Activated CD4-positive, alpha-beta memory T cell treated with anti-CD3 and anti-CD28 coated beads, Interleukin-2, amount 10 ng/mL, durations not matched to agents 7 days and 5 days (primary cell): ENCODE measurements at regions not wholly inside any gene's neighbourhood (a gene's known extent, or its start where the extent isn't known, plus 50 kb on each side); places are given as distances from the start of the nearest gene placed in this dataset.
"Not testable (repeated sequence)": the region's sequence is repeated elsewhere in the genome, so short reads cannot be mapped to it uniquely, and the experiment has no call there.

ENCODE experiments used
- CTCF ChIA-PET: fragments of 350-600 bp; sonication (Branson Sonifier 250); formaldehyde crosslinking; loops from one replicate; lab custom pipeline; 2021; ENCODE audit warnings: antibody characterized with exemption, inconsistent platforms; lab: Charles Lee
- POLR2A ChIA-PET: fragments of 350-600 bp; sonication (Branson Sonifier 250); formaldehyde crosslinking; loops from one replicate; lab custom pipeline; 2021; ENCODE audit warnings: antibody characterized with exemption; lab: Charles Lee
- DNase-seq: peaks from one replicate; pipeline ENCODE4 v3.0.0-alpha.2; 2020
- H3K27ac Mint-ChIP-seq: one replicate; pipeline ENCODE4 v1.8.0; 2021; ENCODE audit warnings: mild to moderate bottlenecking, mixed read lengths
- H3K27me3 Mint-ChIP-seq: one replicate; pipeline ENCODE4 v1.8.0; 2021; ENCODE audit warnings: mixed read lengths
- H3K36me3 Mint-ChIP-seq: one replicate; pipeline ENCODE4 v1.8.0; 2021; ENCODE audit warnings: low read depth, mixed read lengths
- H3K4me1 Mint-ChIP-seq: one replicate; pipeline ENCODE4 v1.8.0; 2021; ENCODE audit warnings: mixed read lengths
- H3K4me3 Mint-ChIP-seq: one replicate; pipeline ENCODE4 v1.8.0; 2021; ENCODE audit warnings: mild to moderate bottlenecking, mixed read lengths
- H3K9me3 Mint-ChIP-seq: one replicate; pipeline ENCODE4 v1.8.0; 2021; ENCODE audit warnings: mixed read lengths

DNA sequence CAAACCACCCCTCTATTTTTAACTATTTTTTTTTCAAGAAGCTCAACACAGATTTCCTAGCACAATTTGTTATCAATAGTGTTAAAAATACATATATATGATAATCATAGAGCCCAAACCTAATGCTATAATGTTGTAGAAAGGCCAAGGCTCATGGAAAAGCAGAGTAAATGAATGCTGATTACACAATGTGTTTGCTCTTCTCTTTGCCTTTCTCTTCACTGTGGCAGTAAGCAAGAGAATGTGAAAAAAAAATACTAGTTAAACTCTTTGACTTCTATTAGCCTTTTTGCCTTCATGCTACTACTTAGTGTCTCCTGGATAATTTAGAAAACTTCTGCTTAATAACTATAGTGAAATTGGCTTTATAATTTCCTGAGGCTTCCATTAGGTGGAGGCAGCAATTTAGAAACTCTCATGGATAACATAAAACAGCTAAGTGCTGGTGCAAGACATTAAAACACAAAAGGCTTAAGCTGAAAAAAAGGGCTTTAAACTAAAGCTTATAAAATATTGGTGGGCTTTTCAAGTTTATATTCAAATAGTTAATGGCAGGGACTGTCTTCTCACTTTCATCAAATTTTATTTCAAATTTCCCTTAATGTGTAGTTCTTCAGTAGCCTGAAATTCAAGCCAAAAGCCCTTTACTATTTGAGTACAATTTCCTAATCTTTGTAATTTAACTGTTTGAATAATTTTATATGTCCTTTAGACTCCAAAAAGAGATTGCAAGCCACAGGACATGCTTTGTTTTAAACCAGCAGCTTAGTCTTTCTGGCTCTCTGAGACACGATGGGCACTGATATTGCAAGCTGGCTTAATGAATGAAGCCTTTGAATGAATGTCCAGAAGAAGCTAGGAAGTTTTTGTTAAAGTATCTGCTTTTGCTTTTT is 2031.8 kb upstream of the CDH6 start:
- Mint-ChIP-seq H3K36me3 (no peaks in the 10 kb centered on the region), H3K9me3 (peaks cover 8% of the 10 kb centered on the region), H3K27me3 (no peaks in the 10 kb centered on the region), H3K4me3 (no peak overlapping the region), H3K27ac (no peak overlapping the region), H3K4me1 (no peaks in the 10 kb centered on the region)
- ChIA-PET POLR2A (no interaction called here), CTCF (no interaction called here)
- no peak for DNase-seq

DNA sequence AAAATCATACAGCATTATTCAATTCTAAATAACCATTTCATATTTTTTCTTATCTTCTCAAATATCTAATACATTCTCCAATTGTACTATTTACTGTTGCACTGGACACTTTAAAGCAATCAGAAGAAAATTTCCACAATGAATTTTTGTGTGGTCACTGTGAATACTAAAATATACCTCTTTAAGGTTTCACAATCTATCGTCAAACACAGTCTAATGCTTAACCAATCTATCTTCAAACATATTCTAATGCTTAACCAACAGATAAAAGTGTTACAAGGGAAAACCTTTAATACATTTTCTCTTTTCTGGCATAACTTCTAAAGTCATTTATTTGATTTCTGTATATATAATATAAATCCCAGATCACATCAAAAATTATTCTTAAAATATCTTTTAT is 2035.5 kb upstream of the CDH6 start:
- H3K27ac Mint-ChIP-seq: no peak overlapping the region
- no peaks in the 10 kb centered on the region for H3K4me1 Mint-ChIP-seq
- ChIA-PET POLR2A (no interaction called here), CTCF (no interaction called here)
- peaks cover 5% of the 10 kb centered on the region for H3K9me3 Mint-ChIP-seq
- H3K27me3 Mint-ChIP-seq: no peaks in the 10 kb centered on the region
- DNase-seq: no peak
- no peaks in the 10 kb centered on the region for H3K36me3 Mint-ChIP-seq
- H3K4me3 Mint-ChIP-seq: no peak overlapping the region

DNA sequence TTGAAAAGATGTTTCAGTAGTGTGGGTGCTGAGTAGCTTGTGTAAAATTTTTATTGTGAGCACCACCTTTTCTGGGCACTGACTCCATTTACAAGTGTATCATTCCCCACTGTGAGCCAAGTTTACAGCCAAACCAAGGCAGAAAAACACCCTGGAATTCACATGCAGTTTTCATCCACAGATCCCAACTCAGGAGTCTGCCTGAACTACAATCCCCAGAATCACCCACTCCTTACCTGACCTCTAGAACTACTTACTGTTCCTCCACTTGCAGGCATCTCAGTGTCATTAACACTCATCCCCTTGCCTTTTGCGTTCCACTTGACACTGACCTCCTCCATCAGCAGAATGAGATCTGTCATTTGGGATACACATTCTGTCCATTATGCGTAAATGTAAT is 2042.6 kb upstream of the CDH6 start:
- H3K9me3 Mint-ChIP-seq: peaks cover 5% of the 10 kb centered on the region
- ChIA-PET POLR2A (no interaction called here), CTCF (no interaction called here)
- DNase-seq: no peak
- H3K27me3 Mint-ChIP-seq: no peaks in the 10 kb centered on the region
- no peaks in the 10 kb centered on the region for H3K4me1 Mint-ChIP-seq
- no peak overlapping the region for H3K27ac Mint-ChIP-seq
- H3K4me3 Mint-ChIP-seq: no peak overlapping the region
- H3K36me3 Mint-ChIP-seq: no peaks in the 10 kb centered on the region

DNA sequence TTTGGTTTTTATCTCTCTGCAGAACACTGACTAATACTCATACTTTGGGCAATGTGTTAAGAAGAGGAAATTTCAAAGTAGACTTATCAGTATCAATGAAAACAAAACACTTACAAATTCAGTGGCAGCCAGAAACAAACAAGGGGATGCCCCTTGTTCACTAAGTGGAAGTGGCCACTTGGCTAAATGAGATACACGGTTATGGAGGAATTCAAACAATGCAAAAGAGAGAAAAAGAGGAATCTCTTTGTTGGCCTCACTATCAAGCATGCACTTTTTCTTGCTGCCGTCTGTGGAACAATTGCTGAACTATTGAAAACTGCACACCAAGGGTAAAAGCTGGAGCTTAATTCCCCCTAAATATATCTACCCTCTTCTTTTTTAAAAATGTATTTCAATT is 2044.9 kb upstream of the CDH6 start:
- H3K36me3 Mint-ChIP-seq: no peaks in the 10 kb centered on the region

DNA sequence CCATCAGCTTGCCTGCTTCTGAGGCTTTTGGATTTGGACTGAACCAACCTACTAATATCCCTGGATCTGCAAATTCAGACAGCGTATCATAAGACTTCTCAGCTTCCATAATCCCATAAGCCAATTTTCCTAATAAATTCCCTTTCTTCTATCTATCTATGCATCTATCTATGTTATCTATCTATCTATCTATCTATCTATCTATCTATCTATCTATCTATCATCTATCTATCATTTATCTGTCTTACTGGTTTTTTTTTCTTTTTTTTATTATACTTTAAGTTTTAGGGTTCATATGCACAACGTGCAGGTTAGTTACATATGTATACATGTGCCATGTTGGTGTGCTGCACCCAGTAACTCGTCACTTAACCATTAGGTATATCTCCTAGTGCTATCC is 2045.4 kb upstream of the CDH6 start:
- ChIA-PET POLR2A (no interaction called here), CTCF (no interaction called here)
- no peaks in the 10 kb centered on the region for H3K36me3 Mint-ChIP-seq
- no peaks in the 10 kb centered on the region for H3K27me3 Mint-ChIP-seq
- no peak for DNase-seq
- H3K4me1 Mint-ChIP-seq: no peaks in the 10 kb centered on the region
- no peak overlapping the region for H3K4me3 Mint-ChIP-seq
- H3K9me3 Mint-ChIP-seq: peaks cover 5% of the 10 kb centered on the region
- H3K27ac Mint-ChIP-seq: no peak overlapping the region

More for the DNA sequence above, 2044.9 kb upstream of the CDH6 start:
- no peak overlapping the region for H3K4me3 Mint-ChIP-seq
- ChIA-PET POLR2A (no interaction called here), CTCF (no interaction called here)
- H3K4me1 Mint-ChIP-seq: no peaks in the 10 kb centered on the region
- DNase-seq: no peak
- no peak overlapping the region for H3K27ac Mint-ChIP-seq
- peaks cover 5% of the 10 kb centered on the region for H3K9me3 Mint-ChIP-seq
- H3K27me3 Mint-ChIP-seq: no peaks in the 10 kb centered on the region

DNA sequence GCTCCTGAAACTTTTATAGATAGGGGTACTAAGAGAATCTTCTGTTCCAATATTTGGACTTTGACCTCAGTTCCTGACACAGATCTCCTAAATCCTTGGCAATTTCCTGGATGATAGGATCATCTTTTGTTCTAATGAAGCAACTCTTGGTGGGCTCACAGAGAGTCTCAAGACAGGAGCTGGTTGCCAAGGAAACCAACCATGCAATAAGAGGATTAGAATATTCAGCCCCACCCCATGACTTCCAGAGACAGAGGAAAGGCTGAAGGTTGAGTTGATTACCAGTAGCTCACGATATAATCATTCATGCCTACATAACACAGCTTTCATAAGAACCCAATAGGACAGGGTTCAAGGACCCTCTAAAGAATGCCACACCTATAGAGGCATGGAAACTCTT is 2050.2 kb upstream of the CDH6 start:
- no peaks in the 10 kb centered on the region for H3K9me3 Mint-ChIP-seq
- no peaks in the 10 kb centered on the region for H3K4me1 Mint-ChIP-seq
- H3K4me3 Mint-ChIP-seq: no peak overlapping the region
- ChIA-PET POLR2A (no interaction called here), CTCF (no interaction called here)
- DNase-seq: no peak
- H3K27ac Mint-ChIP-seq: no peak overlapping the region
- H3K27me3 Mint-ChIP-seq: no peaks in the 10 kb centered on the region
- H3K36me3 Mint-ChIP-seq: no peaks in the 10 kb centered on the region

DNA sequence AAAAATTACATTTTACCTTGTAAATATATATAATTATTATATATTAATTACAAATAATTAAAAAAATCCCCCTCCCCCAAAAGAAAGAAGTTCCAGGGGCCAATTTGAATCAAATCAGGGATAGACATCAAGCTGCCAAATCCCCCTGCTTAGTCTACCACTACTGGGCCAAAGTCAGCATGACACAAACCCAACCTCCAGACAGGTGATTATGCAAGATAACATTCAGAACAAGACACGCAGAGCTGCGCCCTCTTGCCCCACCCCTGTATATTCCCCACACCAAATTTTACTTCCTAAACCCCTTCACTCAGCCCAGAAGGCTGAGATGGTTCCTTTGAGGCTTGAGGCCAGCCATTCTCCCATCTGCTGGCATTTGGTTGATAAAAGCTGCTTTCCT is 2059.1 kb upstream of the CDH6 start:
- no peak overlapping the region for H3K4me3 Mint-ChIP-seq
- no peaks in the 10 kb centered on the region for H3K36me3 Mint-ChIP-seq
- DNase-seq: no peak
- no peaks in the 10 kb centered on the region for H3K4me1 Mint-ChIP-seq
- POLR2A ChIA-PET: no interaction called here
- CTCF ChIA-PET: no interaction called here
- no peaks in the 10 kb centered on the region for H3K27me3 Mint-ChIP-seq
- H3K9me3 Mint-ChIP-seq: peaks cover 21% of the 10 kb centered on the region
- no peak overlapping the region for H3K27ac Mint-ChIP-seq

DNA sequence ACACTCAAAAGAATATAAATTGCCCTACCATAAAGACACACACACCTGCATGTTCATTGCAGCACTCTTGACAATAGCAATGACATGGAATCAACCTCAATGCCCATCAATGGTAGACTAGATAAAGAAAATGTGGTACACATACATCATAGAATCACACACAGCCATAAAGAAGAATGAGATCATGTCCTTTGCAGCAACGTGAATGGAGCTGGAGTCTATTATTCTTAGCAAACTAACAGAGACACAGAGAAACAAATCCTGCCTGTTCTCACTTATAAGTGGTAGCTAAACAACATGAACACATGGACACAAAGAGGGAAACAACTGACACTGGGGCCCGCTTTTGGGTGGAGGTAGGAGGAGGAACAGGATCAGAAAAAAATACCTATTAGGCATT is 2062.2 kb upstream of the CDH6 start:
- no peak overlapping the region for H3K27ac Mint-ChIP-seq
- no peaks in the 10 kb centered on the region for H3K27me3 Mint-ChIP-seq
- H3K4me3 Mint-ChIP-seq: no peak overlapping the region
- H3K9me3 Mint-ChIP-seq: peaks cover 21% of the 10 kb centered on the region
- no peaks in the 10 kb centered on the region for H3K4me1 Mint-ChIP-seq
- ChIA-PET POLR2A (no interaction called here), CTCF (no interaction called here)
- no peak for DNase-seq
- H3K36me3 Mint-ChIP-seq: no peaks in the 10 kb centered on the region

DNA sequence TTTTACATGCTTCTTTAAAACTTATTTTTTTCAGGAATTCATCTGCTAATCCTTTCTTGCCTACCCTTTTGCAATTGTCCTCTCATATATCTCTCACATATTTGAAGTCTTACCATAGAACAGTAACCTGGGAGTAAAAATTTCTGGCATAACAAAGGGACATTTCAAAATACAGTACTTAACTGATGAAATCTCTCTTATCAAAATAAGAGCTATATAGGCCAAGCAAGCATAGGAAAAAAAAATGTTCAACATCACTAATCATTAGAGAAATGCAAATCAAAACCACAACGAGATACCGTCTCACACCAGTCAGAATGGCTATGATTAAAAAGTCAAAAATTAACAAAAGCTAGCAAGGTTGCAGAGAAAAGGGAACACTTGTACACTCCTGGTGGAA is 2062.7 kb upstream of the CDH6 start:
- Mint-ChIP-seq H3K4me1 (no peaks in the 10 kb centered on the region), H3K9me3 (peaks cover 21% of the 10 kb centered on the region), H3K4me3 (no peak overlapping the region), H3K27ac (no peak overlapping the region), H3K36me3 (no peaks in the 10 kb centered on the region), H3K27me3 (no peaks in the 10 kb centered on the region)
- ChIA-PET CTCF (no interaction called here), POLR2A (no interaction called here)
- no peak for DNase-seq

DNA sequence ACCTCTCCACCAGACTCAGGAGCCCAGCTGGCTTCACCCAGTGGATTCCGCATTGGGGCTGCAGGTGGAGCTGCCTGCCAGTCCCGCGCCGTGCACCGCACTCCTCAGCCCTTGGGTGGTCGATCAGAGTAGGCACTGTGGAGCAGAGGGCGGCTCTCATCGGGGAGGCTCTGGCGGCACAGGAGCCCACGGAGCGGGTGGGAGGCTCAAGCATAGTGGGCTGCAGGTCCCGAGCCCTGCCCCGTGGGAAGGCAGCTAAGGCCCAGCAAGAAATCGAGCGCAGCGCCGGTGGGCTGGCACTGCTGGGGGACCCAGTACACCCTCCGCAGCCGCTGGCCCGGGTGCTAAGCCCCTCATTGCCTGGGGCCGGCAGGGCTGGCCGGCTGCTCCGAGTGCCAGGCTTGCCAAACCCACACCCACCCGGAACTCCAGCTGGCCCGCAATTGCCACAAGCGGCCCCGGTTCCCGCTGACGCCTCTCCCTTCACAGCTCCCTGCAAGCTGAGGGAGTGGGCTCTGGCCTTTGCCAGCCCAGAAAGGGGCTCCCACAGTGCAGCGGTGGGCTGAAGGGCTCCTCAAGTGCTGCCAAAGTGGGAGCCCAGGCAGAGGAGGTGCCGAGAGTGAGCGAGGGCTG is 2065.8 kb upstream of the CDH6 start:
- H3K27me3 Mint-ChIP-seq, H3K27ac Mint-ChIP-seq, H3K4me1 Mint-ChIP-seq, H3K4me3 Mint-ChIP-seq, DNase-seq, POLR2A ChIA-PET, H3K36me3 Mint-ChIP-seq, CTCF ChIA-PET: not testable (repeated sequence)
- peaks cover 15% of the 10 kb centered on the region for H3K9me3 Mint-ChIP-seq

DNA sequence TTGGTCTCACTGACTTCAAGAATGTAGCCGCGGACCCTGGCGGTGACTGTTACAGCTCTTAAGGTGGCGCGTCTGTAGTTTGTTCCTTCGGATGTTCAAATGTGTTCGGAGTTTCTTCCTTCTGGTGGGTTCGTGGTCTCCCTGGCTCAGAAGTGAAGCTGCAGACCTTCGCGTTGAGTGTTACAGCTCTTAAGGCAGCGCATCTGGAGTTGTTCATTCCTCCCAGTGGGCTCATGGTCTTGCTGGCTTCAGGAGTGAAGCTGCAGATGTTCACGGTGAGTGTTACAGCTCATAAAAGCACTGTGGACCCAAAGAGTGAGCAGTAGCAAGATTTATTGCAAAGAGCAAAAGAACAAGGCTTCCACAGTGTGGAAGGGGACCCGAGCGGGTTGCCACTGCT is 2067.0 kb upstream of the CDH6 start:
- H3K4me1 Mint-ChIP-seq, H3K27me3 Mint-ChIP-seq, DNase-seq, H3K27ac Mint-ChIP-seq, H3K36me3 Mint-ChIP-seq, H3K4me3 Mint-ChIP-seq, CTCF ChIA-PET, POLR2A ChIA-PET: not testable (repeated sequence)
- peaks cover 14% of the 10 kb centered on the region for H3K9me3 Mint-ChIP-seq

DNA sequence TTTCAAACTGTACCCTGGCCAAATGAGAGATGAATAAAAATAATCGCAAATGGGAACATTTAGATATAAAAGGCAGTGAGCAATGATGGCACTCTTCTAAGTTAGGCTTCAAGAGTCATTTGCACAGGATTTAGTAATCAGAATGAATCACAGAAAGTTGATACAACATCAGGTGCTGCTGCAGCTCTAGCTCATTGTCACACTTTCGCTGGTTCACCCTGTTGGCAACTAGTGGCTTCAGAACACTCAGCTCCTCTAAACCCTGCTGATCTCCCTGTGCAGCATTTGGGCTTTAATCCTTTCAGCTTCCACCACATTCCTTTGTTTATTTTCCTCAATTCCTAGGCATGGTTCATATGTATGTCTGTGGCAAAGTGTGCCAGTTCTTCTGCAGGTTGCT is 2071.2 kb upstream of the CDH6 start:
- H3K9me3 Mint-ChIP-seq: peaks cover 3% of the 10 kb centered on the region
- no peaks in the 10 kb centered on the region for H3K4me1 Mint-ChIP-seq
- H3K27ac Mint-ChIP-seq: no peak overlapping the region
- no peaks in the 10 kb centered on the region for H3K36me3 Mint-ChIP-seq
- POLR2A ChIA-PET: no interaction called here
- no peak for DNase-seq
- H3K4me3 Mint-ChIP-seq: no peak overlapping the region
- no peaks in the 10 kb centered on the region for H3K27me3 Mint-ChIP-seq
- CTCF ChIA-PET: no interaction called here

DNA sequence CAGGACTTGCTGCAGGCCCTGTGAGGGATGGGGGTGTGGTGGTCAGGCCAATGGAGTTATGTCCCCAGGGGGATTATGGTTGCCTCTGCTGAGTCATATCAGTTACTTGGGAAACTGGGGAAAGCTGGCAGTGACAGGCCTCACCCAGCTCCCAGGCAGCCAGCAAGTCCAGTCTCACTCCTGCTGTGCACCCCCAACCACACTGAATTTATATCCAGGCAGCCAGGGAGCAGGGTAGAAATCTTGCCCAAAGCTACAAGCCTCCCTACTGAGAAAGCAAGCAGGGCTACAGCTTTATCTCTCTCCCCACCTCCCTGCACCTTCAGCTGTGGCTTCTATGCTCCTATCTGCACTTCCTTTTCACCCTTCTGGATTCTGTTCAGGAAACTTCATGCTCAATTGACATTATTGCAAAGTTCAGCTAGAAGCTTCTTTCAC is 2076.0 kb upstream of the CDH9 start:
- no peak for DNase-seq
- peaks cover 15% of the 10 kb centered on the region for H3K9me3 Mint-ChIP-seq
- no peaks in the 10 kb centered on the region for H3K36me3 Mint-ChIP-seq
- H3K27ac Mint-ChIP-seq: no peak overlapping the region
- no peak overlapping the region for H3K4me3 Mint-ChIP-seq
- no peaks in the 10 kb centered on the region for H3K27me3 Mint-ChIP-seq
- ChIA-PET POLR2A (no interaction called here), CTCF (no interaction called here)
- H3K4me1 Mint-ChIP-seq: no peaks in the 10 kb centered on the region

DNA sequence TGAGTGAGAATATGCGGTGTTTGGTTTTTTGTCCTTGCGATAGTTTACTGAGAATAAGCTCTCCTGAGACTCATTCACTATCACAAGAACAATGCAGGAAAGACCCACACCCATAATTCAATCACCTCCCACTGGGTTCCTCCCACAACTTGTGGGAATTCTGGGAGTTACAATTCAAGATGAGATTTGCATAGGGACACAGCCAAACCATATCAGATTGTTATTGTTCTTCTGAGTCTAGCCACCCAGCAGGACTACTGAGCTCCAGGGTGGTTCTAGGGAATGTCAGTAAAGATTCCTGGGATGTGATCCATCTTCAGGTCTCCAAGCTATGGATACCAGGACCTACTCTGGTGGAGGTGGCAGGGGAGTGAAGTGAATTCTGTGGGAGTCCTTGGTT is 2075.1 kb upstream of the CDH9 start:
- H3K9me3 Mint-ChIP-seq: peaks cover 19% of the 10 kb centered on the region
- DNase-seq: no peak
- H3K4me1 Mint-ChIP-seq: no peaks in the 10 kb centered on the region
- H3K27ac Mint-ChIP-seq: no peak overlapping the region
- CTCF ChIA-PET: no interaction called here
- POLR2A ChIA-PET: no interaction called here
- H3K36me3 Mint-ChIP-seq: no peaks in the 10 kb centered on the region
- H3K27me3 Mint-ChIP-seq: no peaks in the 10 kb centered on the region
- H3K4me3 Mint-ChIP-seq: no peak overlapping the region
